Spleen (tissue), 11 donors: ENCODE measurements at regions not wholly inside any gene's neighbourhood (a gene's known extent, or its start where the extent isn't known, plus 50 kb on each side); places are given as distances from the start of the nearest gene placed in this dataset.

ENCODE experiments used
- DNase-seq: peaks from one replicate; pipeline ENCODE4 v3.0.0-alpha.2; 2020
- H3K27ac ChIP-seq, 8 donors: fragments of 200-600 bp; sonication (generic) in 7 of 8; 1 replicate in 4 of 8; 2 replicates in 4 of 8; pipeline versions ENCODE4 v1.5.0 to v1.8.0; 2016 to 2021; ENCODE audit warnings: inconsistent platforms in 4 of 8, mild to moderate bottlenecking in 4 of 8, moderate library complexity in 1 of 8
- H3K27me3 ChIP-seq, 7 donors: fragments of 200-600 bp; sonication (generic) in 6 of 7; replicated peaks in 1 of 7; 1 replicate in 4 of 7; 2 replicates in 3 of 7; pipeline versions ENCODE4 v1.5.0 to v1.8.0; 2016 to 2021; ENCODE audit warnings: inconsistent platforms in 3 of 7, mild to moderate bottlenecking in 1 of 7
- H3K36me3 ChIP-seq, 6 donors: fragments of 200-600 bp; sonication (generic) in 5 of 6; 1 replicate in 4 of 6; 2 replicates in 2 of 6; pipeline versions ENCODE4 v1.5.0 to v1.8.0; 2016 to 2021; ENCODE audit warnings: inconsistent platforms in 2 of 6
- H3K4me1 ChIP-seq, 6 donors: fragments of 200-600 bp; sonication (generic) in 5 of 6; 1 replicate in 3 of 6; 2 replicates in 3 of 6; pipeline versions ENCODE4 v1.5.0 to v1.8.0; 2016 to 2021; ENCODE audit warnings: inconsistent platforms in 3 of 6
- H3K4me3 ChIP-seq, 8 donors: fragments of 200-600 bp; sonication (generic) in 7 of 8; 1 replicate in 4 of 8; 2 replicates in 4 of 8; pipeline versions ENCODE4 v1.5.0 to v1.8.0; 2016 to 2021; ENCODE audit warnings: inconsistent platforms in 4 of 8, mild to moderate bottlenecking in 4 of 8, moderate library complexity in 2 of 8
- H3K9me3 ChIP-seq, 8 donors: fragments of 200-600 bp; sonication (generic) in 7 of 8; 1 replicate in 4 of 8; 2 replicates in 4 of 8; pipeline versions ENCODE4 v1.5.0 to v1.8.0; 2016 to 2021; ENCODE audit warnings: inconsistent platforms in 4 of 8
- POLR2A ChIP-seq, 3 donors: fragments of 450-650 bp; IDR thresholded peaks; one replicate each; pipeline ENCODE4 v1.5.1; 2017; ENCODE audit warnings: antibody characterized with exemption in 3 of 3, mild to moderate bottlenecking in 1 of 3
- POLR2AphosphoS5 ChIP-seq, 3 donors: sonication (generic); formaldehyde crosslinking; IDR thresholded peaks; one replicate each; pipeline ENCODE4 v1.5.1; 2017; ENCODE audit warnings: antibody characterized with exemption in 3 of 3
- WGBS, 5 donors: extraction: QIAGEN DNeasy Blood & Tissue Kit in 3 of 5; methylation state at CpG; one replicate each; pipeline versions ENCODE4 v1.1.5 to v1.1.7; 2013 to 2018; 5-methylcytosine and 5-hydroxymethylcytosine counted together
- intact Hi-C: fragments of 100-400 bp; cut with DNase I; formaldehyde crosslinking; loops from one replicate; pipeline ENCODE4 v1.15.0; 2023; ENCODE audit warnings: low total_unique reads
- TF ChIP-seq, protein P1 (sequence below), 11 experiments: fragments of 200-600 bp in 7 of 11; fragments of 450-650 bp in 4 of 11; sonication (generic) in 4 of 11; IDR thresholded peaks in 8 of 11; conservative IDR thresholded peaks in 3 of 11; 1 replicate in 7 of 11; 2 replicates in 4 of 11; pipeline versions ENCODE4 v1.4.0 to v1.8.0; 2016 to 2021; ENCODE audit warnings: antibody characterized with exemption in 11 of 11, inconsistent platforms in 4 of 11, mild to moderate bottlenecking in 1 of 11
- donor health status: healthy with polysubstance abuse.
- donor health status: DM: no; HTN: no; CAD: no; lungs with moderate emphysema.
- donor health status: DM: no; HTN: no; CAD: no.
- donor health status: Bipolar disorder and iron deficiency.
- donor health status: healthy.
- donor health status: DM: no; HTN: no; CAD: no.
- donor health status: DM: yes; HTN: yes; CAD: no.

DNA sequence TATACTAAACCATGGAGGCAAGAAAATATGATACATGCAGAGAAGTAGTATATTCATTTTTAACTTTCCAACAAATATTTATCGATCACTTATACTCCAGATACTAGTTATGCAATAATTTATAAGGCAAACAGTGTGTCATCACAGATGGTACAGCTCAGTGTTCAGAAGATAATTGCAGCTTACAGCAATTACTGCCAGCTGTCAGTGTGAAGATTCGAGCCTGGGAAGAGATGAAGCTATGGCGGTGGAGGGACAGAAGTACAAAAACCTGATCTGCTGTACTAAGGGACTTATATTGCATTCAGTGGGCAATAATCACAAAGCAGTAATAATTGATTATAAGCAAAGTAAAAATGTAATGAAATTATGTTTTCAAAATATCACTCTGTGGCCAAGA, 170.6 kb upstream of the EPHA3 start:
- no peaks in the 10 kb centered on the region for H3K4me1 ChIP-seq
- intact Hi-C loops, result no loop called here
- no peak overlapping the region for H3K4me3 ChIP-seq
- no peak for DNase-seq
- no peak for TF ChIP-seq POLR2AphosphoS5 (IDR thresholded peaks at IDR 0.05)
- no peak for TF ChIP-seq POLR2A (IDR thresholded peaks at IDR 0.05)
- TF ChIP-seq, protein P1, sequence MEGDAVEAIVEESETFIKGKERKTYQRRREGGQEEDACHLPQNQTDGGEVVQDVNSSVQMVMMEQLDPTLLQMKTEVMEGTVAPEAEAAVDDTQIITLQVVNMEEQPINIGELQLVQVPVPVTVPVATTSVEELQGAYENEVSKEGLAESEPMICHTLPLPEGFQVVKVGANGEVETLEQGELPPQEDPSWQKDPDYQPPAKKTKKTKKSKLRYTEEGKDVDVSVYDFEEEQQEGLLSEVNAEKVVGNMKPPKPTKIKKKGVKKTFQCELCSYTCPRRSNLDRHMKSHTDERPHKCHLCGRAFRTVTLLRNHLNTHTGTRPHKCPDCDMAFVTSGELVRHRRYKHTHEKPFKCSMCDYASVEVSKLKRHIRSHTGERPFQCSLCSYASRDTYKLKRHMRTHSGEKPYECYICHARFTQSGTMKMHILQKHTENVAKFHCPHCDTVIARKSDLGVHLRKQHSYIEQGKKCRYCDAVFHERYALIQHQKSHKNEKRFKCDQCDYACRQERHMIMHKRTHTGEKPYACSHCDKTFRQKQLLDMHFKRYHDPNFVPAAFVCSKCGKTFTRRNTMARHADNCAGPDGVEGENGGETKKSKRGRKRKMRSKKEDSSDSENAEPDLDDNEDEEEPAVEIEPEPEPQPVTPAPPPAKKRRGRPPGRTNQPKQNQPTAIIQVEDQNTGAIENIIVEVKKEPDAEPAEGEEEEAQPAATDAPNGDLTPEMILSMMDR (IDR thresholded peaks at IDR 0.05 in 8 of 11, conservative IDR thresholded peaks at IDR 0.05 in 3 of 11), result no peak
- H3K9me3 ChIP-seq, result no peaks in the 10 kb centered on the region
- 69 to 81% (median 71%) methylated on average over 3 of the region's 3 CpGs for WGBS, 5 donors
- no peaks in the 10 kb centered on the region for H3K27me3 ChIP-seq
- no peaks in the 10 kb centered on the region for H3K36me3 ChIP-seq
- H3K27ac ChIP-seq, result no peak overlapping the region

DNA sequence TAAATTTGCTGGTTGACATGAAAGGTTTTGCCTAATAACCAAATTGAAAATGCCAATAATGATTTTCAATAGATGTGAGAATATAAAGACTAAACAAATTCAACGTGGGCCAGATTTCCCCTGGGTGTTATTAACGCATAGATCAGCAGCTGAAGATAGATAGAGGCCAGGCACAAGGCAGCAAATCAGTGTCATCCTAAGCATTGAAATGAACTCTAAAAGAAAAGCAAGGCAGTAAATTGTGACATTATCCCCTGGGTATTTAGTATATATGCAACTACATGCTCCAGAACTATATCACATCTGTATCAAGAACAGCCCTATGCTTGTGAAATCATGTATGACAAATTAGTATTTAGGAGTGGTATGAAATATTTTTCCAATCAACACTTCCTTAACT, 167.1 kb upstream of the EPHA3 start:
- Histone ChIP-seq H3K9me3 (no peaks in the 10 kb centered on the region), H3K27me3 (no peaks in the 10 kb centered on the region), H3K36me3 (no peaks in the 10 kb centered on the region), H3K4me3 (no peak overlapping the region), H3K27ac (no peak overlapping the region), H3K4me1 (no peaks in the 10 kb centered on the region)
- intact Hi-C loops, result no loop called here
- TF ChIP-seq POLR2A (IDR thresholded peaks at IDR 0.05), result no peak
- TF ChIP-seq, protein P1 (IDR thresholded peaks at IDR 0.05 in 8 of 11, conservative IDR thresholded peaks at IDR 0.05 in 3 of 11), result no peak
- TF ChIP-seq POLR2AphosphoS5 (IDR thresholded peaks at IDR 0.05), result no peak
- DNase-seq, result no peak
- WGBS, 5 donors, result 76 to 86% (median 82%) methylated on average over 2 of the region's 2 CpGs

DNA sequence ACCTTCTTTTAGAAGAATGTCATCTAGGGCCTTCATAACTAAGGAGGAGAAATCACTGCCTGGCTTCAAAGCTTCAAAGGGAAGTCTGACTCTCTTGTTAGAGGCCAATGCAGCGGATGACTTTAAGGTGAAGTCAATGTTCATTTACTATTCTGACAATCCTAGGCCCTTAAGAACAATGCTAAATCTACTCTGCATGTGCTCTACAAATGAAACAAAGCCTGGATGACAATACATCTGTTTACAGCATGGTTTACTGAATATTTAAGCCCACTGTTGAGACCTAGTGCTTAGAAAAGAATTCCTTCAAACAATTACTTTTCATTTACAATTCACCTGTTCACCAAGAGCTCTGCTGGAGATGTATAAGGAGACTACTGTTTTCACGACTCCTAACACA, 160.4 kb upstream of the EPHA3 start:
- H3K9me3 ChIP-seq, result no peaks in the 10 kb centered on the region
- TF ChIP-seq, protein P1 (IDR thresholded peaks at IDR 0.05 in 8 of 11, conservative IDR thresholded peaks at IDR 0.05 in 3 of 11), result no peak
- TF ChIP-seq POLR2AphosphoS5 (IDR thresholded peaks at IDR 0.05), result no peak
- no peak for TF ChIP-seq POLR2A (IDR thresholded peaks at IDR 0.05)
- no peaks in the 10 kb centered on the region for H3K36me3 ChIP-seq
- intact Hi-C loops, result no loop called here
- DNase-seq, result no peak
- H3K27me3 ChIP-seq, result no peaks in the 10 kb centered on the region
- H3K4me3 ChIP-seq, result no peak overlapping the region
- no peaks in the 10 kb centered on the region for H3K4me1 ChIP-seq
- H3K27ac ChIP-seq, result no peak overlapping the region
- 80 to 92% (median 89%) methylated on average over 2 of the region's 2 CpGs for WGBS, 5 donors

DNA sequence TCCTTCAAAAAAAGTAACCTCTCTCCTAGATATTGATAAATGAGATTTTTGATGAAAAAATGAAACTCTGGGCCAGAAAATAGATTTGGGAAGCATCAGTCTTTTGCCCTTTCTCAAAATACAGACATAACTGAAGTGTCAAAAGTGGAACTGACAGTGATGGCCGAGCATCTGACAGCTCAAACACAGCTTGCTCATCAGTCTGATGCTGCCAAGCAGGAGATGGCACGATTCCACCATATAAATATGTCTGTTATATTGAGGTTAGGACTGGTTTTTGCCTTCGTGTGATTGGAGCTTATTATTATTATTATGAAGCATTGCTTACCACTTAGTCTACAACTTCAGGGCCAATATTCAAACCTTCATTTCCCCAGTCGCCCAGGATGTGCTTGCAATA, 152.6 kb upstream of the EPHA3 start:
- Histone ChIP-seq H3K4me3 (no peak overlapping the region), H3K9me3 (no peaks in the 10 kb centered on the region), H3K27ac (no peak overlapping the region), H3K4me1 (no peaks in the 10 kb centered on the region), H3K36me3 (no peaks in the 10 kb centered on the region), H3K27me3 (no peaks in the 10 kb centered on the region)
- WGBS, 5 donors, result 58 to 85% (median 72%) methylated on average over 4 of the region's 4 CpGs
- intact Hi-C loops, result no loop called here
- TF ChIP-seq POLR2AphosphoS5 (IDR thresholded peaks at IDR 0.05), result no peak
- TF ChIP-seq, protein P1 (IDR thresholded peaks at IDR 0.05 in 8 of 11, conservative IDR thresholded peaks at IDR 0.05 in 3 of 11), result no peak
- no peak for TF ChIP-seq POLR2A (IDR thresholded peaks at IDR 0.05)
- no peak for DNase-seq
